Activated naive CD8-positive, alpha-beta T cell treated with anti-CD3 and anti-CD28 coated beads for 36 hours (primary cell): ENCODE measurements at regions not wholly inside any gene's neighbourhood (a gene's known extent, or its start where the extent isn't known, plus 50 kb on each side); places are given as distances from the start of the nearest gene placed in this dataset.

ENCODE experiments used
- DNase-seq: peaks from one replicate; pipeline ENCODE4 v3.0.0; 2021
- H3K27ac Mint-ChIP-seq: one replicate; pipeline ENCODE4 v1.8.0; 2022; ENCODE audit warnings: mild to moderate bottlenecking, moderate library complexity, mixed read lengths
- H3K27me3 Mint-ChIP-seq: one replicate; pipeline ENCODE4 v1.8.0; 2022; ENCODE audit warnings: mild to moderate bottlenecking, mixed read lengths
- H3K36me3 Mint-ChIP-seq: one replicate; pipeline ENCODE4 v1.8.0; 2021; ENCODE audit warnings: mild to moderate bottlenecking, mixed read lengths
- H3K4me1 Mint-ChIP-seq: one replicate; pipeline ENCODE4 v1.8.0; 2021; ENCODE audit warnings: mixed read lengths
- H3K4me3 Mint-ChIP-seq: one replicate; pipeline ENCODE4 v1.8.0; 2022; ENCODE audit warnings: mild to moderate bottlenecking, moderate library complexity, mixed read lengths
- H3K9me3 Mint-ChIP-seq: one replicate; pipeline ENCODE4 v1.8.0; 2022; ENCODE audit warnings: mixed read lengths

DNA sequence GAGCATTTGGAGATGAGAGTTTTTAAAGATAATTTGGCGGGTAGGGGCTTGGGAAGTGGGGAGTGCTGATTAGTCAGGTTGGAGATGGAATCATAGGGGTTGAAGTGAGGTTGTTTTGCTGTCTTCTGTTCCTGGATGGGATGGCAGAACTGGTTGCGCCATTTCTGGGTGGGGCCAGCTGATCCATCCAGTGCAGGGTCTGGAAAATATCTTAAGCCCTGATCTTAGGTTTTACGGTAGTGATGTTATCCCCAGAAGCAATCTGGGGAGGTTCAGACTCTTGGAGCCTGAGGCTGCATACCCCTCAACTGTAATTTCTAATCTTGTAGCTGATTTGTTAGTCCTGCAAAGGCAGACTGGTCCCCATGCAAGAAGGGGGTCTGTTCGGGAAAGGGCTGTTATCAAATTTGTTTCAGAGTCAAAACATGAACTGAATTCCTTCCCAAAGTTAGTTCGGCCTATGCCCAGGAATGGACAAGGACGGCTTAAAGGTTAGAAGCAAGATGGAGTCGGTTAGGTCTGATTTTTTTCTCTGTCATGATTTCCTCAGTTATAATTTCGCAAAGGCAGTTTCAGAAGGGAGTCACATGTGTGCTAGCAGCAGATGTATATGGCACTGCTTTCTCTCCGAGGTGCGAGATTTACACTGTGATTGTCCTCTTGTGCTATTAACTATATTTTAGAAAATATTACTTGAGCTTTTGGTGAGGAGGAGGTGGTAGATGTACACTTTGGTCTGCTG lies 540.4 kb downstream of the EDEM1 start:
- Mint-ChIP-seq H3K27me3 (no peaks in the 10 kb centered on the region), H3K27ac (no peak overlapping the region), H3K4me3 (no peak overlapping the region), H3K9me3 (no peaks in the 10 kb centered on the region), H3K4me1 (no peaks in the 10 kb centered on the region), H3K36me3 (no peaks in the 10 kb centered on the region)
- no peak for DNase-seq

GRCh38 chr3:5729852-5730251 lies 542.3 kb downstream of the EDEM1 start:
- Mint-ChIP-seq H3K36me3 (no peaks in the 10 kb centered on the region), H3K27me3 (no peaks in the 10 kb centered on the region), H3K9me3 (no peaks in the 10 kb centered on the region), H3K4me1 (no peaks in the 10 kb centered on the region), H3K27ac (no peak overlapping the region), H3K4me3 (no peak overlapping the region)
- no peak for DNase-seq

- Mint-ChIP-seq H3K4me1 (no peaks in the 10 kb centered on the region), H3K9me3 (no peaks in the 10 kb centered on the region), H3K27me3 (no peaks in the 10 kb centered on the region), H3K36me3 (no peaks in the 10 kb centered on the region), H3K27ac (no peak overlapping the region), H3K4me3 (no peak overlapping the region)
- DNase-seq, result no peak
Observed at GRCh38 chr3:5731100-5731499, 543.6 kb downstream of the EDEM1 start.

DNA sequence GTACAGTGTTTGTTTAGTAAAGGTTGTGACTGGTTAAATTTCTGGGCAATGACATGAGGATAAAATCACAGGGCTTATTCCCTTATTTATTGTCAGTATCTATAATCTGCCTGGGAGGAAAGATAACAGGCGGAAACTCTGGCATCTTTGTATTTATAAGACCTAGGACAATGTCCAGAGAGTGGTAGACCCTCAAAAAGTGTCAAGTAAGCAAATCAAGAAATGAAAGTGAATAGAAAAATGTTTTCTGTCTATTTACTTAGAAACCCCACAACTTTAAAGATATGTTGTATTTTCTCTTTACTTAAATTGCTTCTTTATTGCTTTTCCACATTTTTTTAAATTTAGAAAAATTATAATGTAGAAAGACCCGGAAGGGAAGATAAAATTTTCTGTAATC lies 544.6 kb downstream of the EDEM1 start:
- no peak overlapping the region for H3K27ac Mint-ChIP-seq
- no peaks in the 10 kb centered on the region for H3K4me1 Mint-ChIP-seq
- DNase-seq, result no peak
- H3K27me3 Mint-ChIP-seq, result no peaks in the 10 kb centered on the region
- H3K9me3 Mint-ChIP-seq, result no peaks in the 10 kb centered on the region
- no peak overlapping the region for H3K4me3 Mint-ChIP-seq
- no peaks in the 10 kb centered on the region for H3K36me3 Mint-ChIP-seq

GRCh38 chr3:5733995-5734394 lies 546.5 kb downstream of the EDEM1 start:
- Mint-ChIP-seq H3K4me3 (no peak overlapping the region), H3K4me1 (no peaks in the 10 kb centered on the region), H3K27me3 (no peaks in the 10 kb centered on the region), H3K36me3 (no peaks in the 10 kb centered on the region), H3K9me3 (no peaks in the 10 kb centered on the region), H3K27ac (no peak overlapping the region)
- DNase-seq, result no peak

GRCh38 chr3:5735896-5736295 lies 548.4 kb downstream of the EDEM1 start:
- no peaks in the 10 kb centered on the region for H3K4me1 Mint-ChIP-seq
- no peak overlapping the region for H3K4me3 Mint-ChIP-seq
- H3K27ac Mint-ChIP-seq, result no peak overlapping the region
- no peaks in the 10 kb centered on the region for H3K9me3 Mint-ChIP-seq
- H3K36me3 Mint-ChIP-seq, result no peaks in the 10 kb centered on the region
- no peak for DNase-seq
- H3K27me3 Mint-ChIP-seq, result no peaks in the 10 kb centered on the region

DNA sequence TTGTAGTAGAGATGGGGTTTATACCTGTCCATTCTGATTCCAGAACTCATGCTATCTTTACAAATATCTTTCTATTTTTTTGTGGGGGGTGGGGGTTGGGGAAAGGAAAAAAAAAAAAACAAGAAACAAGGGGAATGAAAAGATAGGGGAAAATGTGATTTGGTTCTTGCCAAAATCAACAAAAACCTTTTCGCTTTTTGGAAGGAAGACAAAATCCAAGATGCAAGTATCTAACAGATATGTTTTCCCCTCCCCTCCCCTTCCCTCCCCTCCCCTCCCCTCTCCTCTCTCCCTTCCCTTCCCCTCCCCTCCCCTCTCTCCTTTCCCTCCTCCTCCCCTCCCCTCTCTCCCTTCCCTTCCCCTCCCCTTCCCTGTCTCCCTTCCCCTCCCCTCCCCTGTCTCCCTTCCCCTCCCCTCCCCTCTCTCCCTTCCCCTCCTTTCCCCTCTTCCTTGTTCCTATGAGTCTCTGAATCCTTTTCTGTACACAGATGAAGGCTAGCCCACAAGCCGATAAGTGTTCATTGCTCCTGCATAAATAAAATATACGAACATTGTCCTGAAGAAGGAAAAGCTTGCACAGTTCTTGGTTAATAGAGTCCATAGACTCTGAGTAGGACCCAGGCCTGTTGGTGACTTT lies 551.9 kb downstream of the EDEM1 start:
- H3K27me3 Mint-ChIP-seq, result no peaks in the 10 kb centered on the region
- H3K4me1 Mint-ChIP-seq, result no peaks in the 10 kb centered on the region
- no peaks in the 10 kb centered on the region for H3K36me3 Mint-ChIP-seq
- no peak overlapping the region for H3K4me3 Mint-ChIP-seq
- H3K9me3 Mint-ChIP-seq, result no peaks in the 10 kb centered on the region
- DNase-seq, result no peak
- H3K27ac Mint-ChIP-seq, result no peak overlapping the region

DNA sequence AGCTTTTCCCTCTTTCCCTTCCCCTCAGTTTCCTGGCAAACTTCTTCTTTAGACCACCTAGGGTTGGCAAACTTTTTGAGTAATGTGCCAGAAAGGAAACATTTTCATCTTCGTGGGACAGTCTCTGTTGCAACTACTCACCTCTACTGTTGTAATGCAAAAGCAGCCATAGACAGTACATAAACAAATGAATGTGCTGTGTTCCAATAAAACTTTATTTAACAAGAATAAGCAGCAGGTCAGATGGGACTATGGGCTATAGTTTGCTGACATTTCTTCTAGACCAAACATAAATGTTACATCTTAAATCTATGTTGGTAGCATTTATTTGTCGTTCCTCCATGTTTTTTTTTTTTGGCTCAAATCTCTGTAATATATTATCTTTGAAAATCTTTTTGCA lies 552.4 kb downstream of the EDEM1 start:
- Mint-ChIP-seq H3K4me1 (no peaks in the 10 kb centered on the region), H3K9me3 (no peaks in the 10 kb centered on the region), H3K27ac (no peak overlapping the region), H3K27me3 (no peaks in the 10 kb centered on the region), H3K36me3 (no peaks in the 10 kb centered on the region), H3K4me3 (no peak overlapping the region)
- no peak for DNase-seq

- Mint-ChIP-seq H3K4me3 (no peak overlapping the region), H3K4me1 (no peaks in the 10 kb centered on the region), H3K9me3 (no peaks in the 10 kb centered on the region), H3K36me3 (no peaks in the 10 kb centered on the region), H3K27me3 (no peaks in the 10 kb centered on the region), H3K27ac (no peak overlapping the region)
- DNase-seq, result no peak
Observed at GRCh38 chr3:5741017-5741416, 553.5 kb downstream of the EDEM1 start.

DNA sequence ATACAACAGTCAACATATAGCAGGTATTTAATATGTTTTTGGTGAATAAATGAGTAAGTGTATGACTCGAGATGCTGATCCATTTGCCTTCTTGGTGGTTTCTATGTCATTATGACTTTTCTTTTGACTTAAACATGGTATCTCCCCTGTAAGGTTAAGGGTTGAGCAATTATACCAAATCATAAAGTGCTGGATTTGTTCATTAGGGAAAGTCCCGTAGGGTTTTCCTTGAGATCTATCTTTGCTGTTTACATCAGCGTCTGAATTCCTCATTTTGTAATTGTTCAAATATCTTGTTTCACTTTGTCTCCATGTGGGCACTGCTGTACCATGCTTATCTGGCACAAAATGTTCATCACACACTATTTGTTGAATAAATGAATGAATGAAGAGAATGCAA lies 562.6 kb downstream of the EDEM1 start:
- H3K9me3 Mint-ChIP-seq, result no peaks in the 10 kb centered on the region
- H3K4me1 Mint-ChIP-seq, result no peaks in the 10 kb centered on the region
- H3K27me3 Mint-ChIP-seq, result no peaks in the 10 kb centered on the region
- no peak overlapping the region for H3K4me3 Mint-ChIP-seq
- no peak overlapping the region for H3K27ac Mint-ChIP-seq
- DNase-seq, result no peak
- no peaks in the 10 kb centered on the region for H3K36me3 Mint-ChIP-seq

DNA sequence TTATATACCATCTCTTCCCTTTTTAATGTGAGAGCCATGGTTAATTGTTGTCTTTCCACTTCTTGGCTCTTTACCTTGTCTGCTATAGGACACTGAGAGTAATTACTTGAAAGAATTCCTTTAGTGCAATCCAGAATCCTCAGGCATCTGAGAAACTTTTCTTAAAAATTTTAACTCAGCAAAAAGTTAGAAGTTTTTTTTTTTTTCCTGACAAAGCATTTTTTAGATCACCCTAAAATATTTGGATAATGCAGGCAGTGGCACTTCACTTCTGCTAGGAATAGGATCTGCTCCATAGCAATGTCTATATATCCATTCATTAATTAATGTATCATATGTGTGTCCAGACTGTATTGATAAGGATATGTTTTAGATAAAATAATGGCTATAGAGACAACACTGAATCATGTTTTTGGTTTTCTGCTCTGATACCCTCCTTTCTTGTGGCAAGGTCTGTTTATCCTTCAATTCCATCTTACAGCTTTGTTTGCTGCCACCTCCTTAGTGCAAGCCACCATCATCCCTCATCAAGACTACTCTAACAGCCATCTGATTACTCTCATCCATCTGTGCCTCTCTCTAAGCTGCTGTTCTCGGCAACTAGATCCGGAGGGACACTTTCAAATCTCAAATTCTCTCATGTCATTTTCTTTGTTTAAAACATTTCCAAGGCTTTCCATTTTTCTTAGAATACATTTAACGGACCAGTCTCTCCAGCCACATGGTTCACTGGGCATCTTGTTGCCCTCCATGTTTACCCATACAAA lies 563.5 kb downstream of the EDEM1 start:
- Mint-ChIP-seq H3K36me3 (no peaks in the 10 kb centered on the region), H3K27me3 (no peaks in the 10 kb centered on the region), H3K4me3 (no peak overlapping the region), H3K27ac (no peak overlapping the region), H3K9me3 (no peaks in the 10 kb centered on the region), H3K4me1 (no peaks in the 10 kb centered on the region)
- no peak for DNase-seq

DNA sequence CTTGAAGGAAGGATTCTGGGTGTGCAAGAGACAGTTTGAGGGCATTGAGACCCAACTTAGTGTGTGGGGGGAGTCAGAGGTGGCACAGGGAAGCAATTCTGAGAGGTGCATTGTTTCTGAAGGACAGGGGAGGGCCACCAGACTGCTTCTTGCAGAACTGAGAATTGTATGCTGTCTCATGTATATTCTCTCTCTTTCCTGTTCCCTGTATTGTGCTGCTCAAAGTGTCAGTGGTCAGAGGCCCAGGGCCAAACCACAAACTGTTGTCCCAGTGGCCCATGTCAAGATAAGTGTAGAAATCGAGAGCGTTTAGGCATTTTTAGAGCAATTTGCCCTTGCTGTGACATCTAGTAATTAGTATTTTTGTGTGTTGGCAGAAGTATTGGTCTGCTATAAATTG lies 567.1 kb downstream of the EDEM1 start:
- Mint-ChIP-seq H3K9me3 (no peaks in the 10 kb centered on the region), H3K4me3 (no peak overlapping the region), H3K4me1 (no peaks in the 10 kb centered on the region), H3K27ac (no peak overlapping the region), H3K27me3 (no peaks in the 10 kb centered on the region), H3K36me3 (no peaks in the 10 kb centered on the region)
- DNase-seq, result no peak

GRCh38 chr3:5756443-5756842 lies 568.9 kb downstream of the EDEM1 start:
- no peak overlapping the region for H3K4me3 Mint-ChIP-seq
- H3K36me3 Mint-ChIP-seq, result no peaks in the 10 kb centered on the region
- no peak overlapping the region for H3K27ac Mint-ChIP-seq
- H3K9me3 Mint-ChIP-seq, result no peaks in the 10 kb centered on the region
- H3K27me3 Mint-ChIP-seq, result no peaks in the 10 kb centered on the region
- DNase-seq, result no peak
- H3K4me1 Mint-ChIP-seq, result no peaks in the 10 kb centered on the region

DNA sequence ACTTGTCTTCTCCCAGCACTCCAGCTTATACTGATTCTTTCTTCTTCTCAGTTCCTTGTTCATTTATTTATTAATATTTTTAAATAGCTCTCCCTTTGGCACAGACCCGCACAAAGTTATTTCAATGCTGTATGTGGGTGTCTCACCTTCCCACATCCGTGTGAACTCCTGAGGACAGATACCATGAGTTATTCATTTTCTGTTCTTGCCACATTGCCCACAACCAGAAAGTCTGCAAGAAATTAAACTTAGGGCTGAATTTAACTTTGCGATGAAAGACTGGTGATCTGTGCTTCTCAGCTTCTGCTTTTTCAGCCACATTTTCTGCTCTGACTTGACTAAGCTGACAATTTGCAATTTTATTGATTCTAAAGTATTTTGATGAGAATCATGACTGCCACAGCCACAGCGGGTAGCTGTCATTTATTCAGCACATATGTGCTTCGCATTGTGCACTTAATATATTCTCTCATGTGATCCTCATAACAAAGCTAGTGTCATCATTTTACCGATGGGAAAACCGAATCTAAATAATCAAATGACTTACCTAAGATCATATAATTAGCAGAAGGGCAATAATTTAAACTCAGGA lies 569.8 kb downstream of the EDEM1 start:
- H3K27me3 Mint-ChIP-seq, result no peaks in the 10 kb centered on the region
- no peaks in the 10 kb centered on the region for H3K36me3 Mint-ChIP-seq
- no peak for DNase-seq
- no peak overlapping the region for H3K27ac Mint-ChIP-seq
- no peaks in the 10 kb centered on the region for H3K9me3 Mint-ChIP-seq
- no peaks in the 10 kb centered on the region for H3K4me1 Mint-ChIP-seq
- no peak overlapping the region for H3K4me3 Mint-ChIP-seq

- H3K9me3 Mint-ChIP-seq, result no peaks in the 10 kb centered on the region
- no peak overlapping the region for H3K4me3 Mint-ChIP-seq
- H3K27me3 Mint-ChIP-seq, result no peaks in the 10 kb centered on the region
- H3K4me1 Mint-ChIP-seq, result no peaks in the 10 kb centered on the region
- H3K36me3 Mint-ChIP-seq, result no peaks in the 10 kb centered on the region
- no peak for DNase-seq
- H3K27ac Mint-ChIP-seq, result no peak overlapping the region
Observed at GRCh38 chr3:5758699-5759098, 571.2 kb downstream of the EDEM1 start.
